GM23338 (cell line): ENCODE measurements at regions not wholly inside any gene's neighbourhood (a gene's known extent, or its start where the extent isn't known, plus 50 kb on each side); places are given as distances from the start of the nearest gene placed in this dataset.
A peak's percentile ranks its signal among the peaks of the same experiment; 100 is the strongest.

Source experiments
- ATAC-seq: fragments of 200-7000 bp; cut with Tn5 transposase; 3 replicates; pipeline ENCODE4 v1.9.1; 2020
- DNase-seq: peaks from one replicate; pipeline ENCODE4 v3.0.0-alpha.2; 2015; ENCODE audit warnings: low spot score
- H2AFZ ChIP-seq: fragments of 200-600 bp; sonication (generic); 2 replicates; pipeline ENCODE4 v1.8.0; 2016; ENCODE audit warnings: antibody characterized with exemption, mild to moderate bottlenecking, moderate library complexity
- H3F3A ChIP-seq: fragments of 200-600 bp; sonication (generic); replicated peaks from 2 replicates; pipeline ENCODE4 v1.8.0; 2017; ENCODE audit warnings: antibody characterized with exemption, mixed run types, low read depth
- H3K27ac ChIP-seq: fragments of 200-600 bp; sonication (generic); 2 replicates; pipeline ENCODE4 v1.6.1; 2016; ENCODE audit warnings: low read depth
- H3K27me3 ChIP-seq: fragments of 200-600 bp; sonication (generic); 2 replicates; pipeline ENCODE4 v1.8.0; 2016; ENCODE audit warnings: mild to moderate bottlenecking, mixed run types, moderate library complexity; ENCODE audit not compliant: insufficient read depth
- H3K36me3 ChIP-seq: fragments of 200-600 bp; sonication (generic); 2 replicates; pipeline ENCODE4 v1.8.0; 2016; ENCODE audit warnings: mild to moderate bottlenecking; ENCODE audit not compliant: insufficient read depth
- H3K4me1 ChIP-seq: fragments of 200-600 bp; sonication (generic); 2 replicates; pipeline ENCODE4 v1.8.0; 2016; ENCODE audit warnings: mild to moderate bottlenecking, moderate library complexity; ENCODE audit not compliant: insufficient read depth
- H3K4me2 ChIP-seq: fragments of 200-600 bp; sonication (generic); 2 replicates; pipeline ENCODE4 v1.7.1; 2017; ENCODE audit warnings: mixed run types
- H3K4me3 ChIP-seq: fragments of 200-600 bp; sonication (generic); 2 replicates; pipeline ENCODE4 v1.6.1; 2016; ENCODE audit warnings: mixed run types
- H3K79me2 ChIP-seq: fragments of 200-600 bp; sonication (generic); replicated peaks from 2 replicates; pipeline ENCODE4 v1.8.0; 2017; ENCODE audit warnings: mild to moderate bottlenecking; ENCODE audit not compliant: insufficient read depth
- H3K9me2 ChIP-seq: fragments of 200-600 bp; sonication (generic); 2 replicates; pipeline ENCODE4 v1.8.0; 2017; ENCODE audit not compliant: insufficient read depth
- H4K20me1 ChIP-seq: fragments of 200-600 bp; sonication (generic); replicated peaks from 2 replicates; pipeline ENCODE4 v1.8.0; 2017; ENCODE audit warnings: mild to moderate bottlenecking; ENCODE audit not compliant: insufficient read depth
- H3K27ac Mint-ChIP-seq: 2 replicates; pipeline ENCODE4 v1.8.0; 2020; ENCODE audit warnings: inconsistent platforms, mild to moderate bottlenecking, moderate library complexity, mixed read lengths
- H3K27me3 Mint-ChIP-seq: 3 replicates; pipeline ENCODE4 v1.8.0; 2022; ENCODE audit warnings: low read depth, mild to moderate bottlenecking, moderate library complexity, mixed read lengths, inconsistent platforms; ENCODE audit not compliant: insufficient read depth, poor library complexity
- H3K36me3 Mint-ChIP-seq: 3 replicates; pipeline ENCODE4 v1.8.0; 2021; ENCODE audit warnings: low read depth, mild to moderate bottlenecking, inconsistent platforms, moderate library complexity, mixed read lengths
- H3K4me1 Mint-ChIP-seq: 3 replicates; pipeline ENCODE4 v1.8.0; 2020; ENCODE audit warnings: mild to moderate bottlenecking, inconsistent platforms, mixed read lengths
- H3K4me3 Mint-ChIP-seq: 3 replicates; pipeline ENCODE4 v1.8.0; 2021; ENCODE audit warnings: moderate library complexity, mild to moderate bottlenecking, inconsistent platforms, mixed read lengths
- H3K9me3 Mint-ChIP-seq: 3 replicates; pipeline ENCODE4 v1.8.0; 2020; ENCODE audit warnings: moderate library complexity, mild to moderate bottlenecking, inconsistent platforms, mixed read lengths
- CREB1 ChIP-seq: fragments of 250-450 bp; sonication (Bioruptor Pico); IDR thresholded peaks from 2 replicates; pipeline ENCODE4 v1.5.0; 2020; ENCODE audit warnings: low read depth, mild to moderate bottlenecking, moderate library complexity
- EZH2phosphoT487 ChIP-seq: fragments of 200-600 bp; sonication (generic); IDR thresholded peaks from one replicate; pipeline ENCODE4 v1.8.1; 2018; ENCODE audit warnings: antibody characterized with exemption; ENCODE audit not compliant: unreplicated experiment
- NANOG ChIP-seq: IDR thresholded peaks from 2 replicates; pipeline ENCODE4 v1.6.1; 2016; ENCODE audit warnings: antibody characterized with exemption, borderline replicate concordance
- ZNF331 ChIP-seq: fragments of 250-450 bp; sonication (Bioruptor Pico); IDR thresholded peaks from 2 replicates; pipeline ENCODE4 v1.5.0; 2020; ENCODE audit warnings: low read depth, mild to moderate bottlenecking, moderate library complexity
- TF ChIP-seq, protein P1 (sequence below): fragments of 250-450 bp; sonication (Bioruptor Pico); IDR thresholded peaks from 2 replicates; pipeline ENCODE4 v1.5.0; 2020; ENCODE audit warnings: mild to moderate bottlenecking, moderate library complexity
- TF ChIP-seq, protein P2 (sequence below): IDR thresholded peaks from 2 replicates; pipeline ENCODE4 v1.6.1; 2016; ENCODE audit warnings: antibody characterized with exemption

- Mint-ChIP-seq H3K9me3 (peaks cover 27% of the 10 kb centered on the region), H3K27ac (no peak overlapping the region), H3K27me3 (peaks cover 8% of the 10 kb centered on the region), H3K4me3 (peak overlapping the region; percentile 25), H3K4me1 (peaks cover 46% of the 10 kb centered on the region), H3K36me3 (peaks cover 47% of the 10 kb centered on the region)
- no peaks in the 10 kb centered on the region for H3K27me3 ChIP-seq
- H3K36me3 ChIP-seq: no peaks in the 10 kb centered on the region; the same call in 1 of the 2 replicates
- H2AFZ ChIP-seq: no peak overlapping the region
- H3K9me2 ChIP-seq: peaks cover 6% of the 10 kb centered on the region; the same call in 1 of the 2 replicates
- TF ChIP-seq, protein P1, sequence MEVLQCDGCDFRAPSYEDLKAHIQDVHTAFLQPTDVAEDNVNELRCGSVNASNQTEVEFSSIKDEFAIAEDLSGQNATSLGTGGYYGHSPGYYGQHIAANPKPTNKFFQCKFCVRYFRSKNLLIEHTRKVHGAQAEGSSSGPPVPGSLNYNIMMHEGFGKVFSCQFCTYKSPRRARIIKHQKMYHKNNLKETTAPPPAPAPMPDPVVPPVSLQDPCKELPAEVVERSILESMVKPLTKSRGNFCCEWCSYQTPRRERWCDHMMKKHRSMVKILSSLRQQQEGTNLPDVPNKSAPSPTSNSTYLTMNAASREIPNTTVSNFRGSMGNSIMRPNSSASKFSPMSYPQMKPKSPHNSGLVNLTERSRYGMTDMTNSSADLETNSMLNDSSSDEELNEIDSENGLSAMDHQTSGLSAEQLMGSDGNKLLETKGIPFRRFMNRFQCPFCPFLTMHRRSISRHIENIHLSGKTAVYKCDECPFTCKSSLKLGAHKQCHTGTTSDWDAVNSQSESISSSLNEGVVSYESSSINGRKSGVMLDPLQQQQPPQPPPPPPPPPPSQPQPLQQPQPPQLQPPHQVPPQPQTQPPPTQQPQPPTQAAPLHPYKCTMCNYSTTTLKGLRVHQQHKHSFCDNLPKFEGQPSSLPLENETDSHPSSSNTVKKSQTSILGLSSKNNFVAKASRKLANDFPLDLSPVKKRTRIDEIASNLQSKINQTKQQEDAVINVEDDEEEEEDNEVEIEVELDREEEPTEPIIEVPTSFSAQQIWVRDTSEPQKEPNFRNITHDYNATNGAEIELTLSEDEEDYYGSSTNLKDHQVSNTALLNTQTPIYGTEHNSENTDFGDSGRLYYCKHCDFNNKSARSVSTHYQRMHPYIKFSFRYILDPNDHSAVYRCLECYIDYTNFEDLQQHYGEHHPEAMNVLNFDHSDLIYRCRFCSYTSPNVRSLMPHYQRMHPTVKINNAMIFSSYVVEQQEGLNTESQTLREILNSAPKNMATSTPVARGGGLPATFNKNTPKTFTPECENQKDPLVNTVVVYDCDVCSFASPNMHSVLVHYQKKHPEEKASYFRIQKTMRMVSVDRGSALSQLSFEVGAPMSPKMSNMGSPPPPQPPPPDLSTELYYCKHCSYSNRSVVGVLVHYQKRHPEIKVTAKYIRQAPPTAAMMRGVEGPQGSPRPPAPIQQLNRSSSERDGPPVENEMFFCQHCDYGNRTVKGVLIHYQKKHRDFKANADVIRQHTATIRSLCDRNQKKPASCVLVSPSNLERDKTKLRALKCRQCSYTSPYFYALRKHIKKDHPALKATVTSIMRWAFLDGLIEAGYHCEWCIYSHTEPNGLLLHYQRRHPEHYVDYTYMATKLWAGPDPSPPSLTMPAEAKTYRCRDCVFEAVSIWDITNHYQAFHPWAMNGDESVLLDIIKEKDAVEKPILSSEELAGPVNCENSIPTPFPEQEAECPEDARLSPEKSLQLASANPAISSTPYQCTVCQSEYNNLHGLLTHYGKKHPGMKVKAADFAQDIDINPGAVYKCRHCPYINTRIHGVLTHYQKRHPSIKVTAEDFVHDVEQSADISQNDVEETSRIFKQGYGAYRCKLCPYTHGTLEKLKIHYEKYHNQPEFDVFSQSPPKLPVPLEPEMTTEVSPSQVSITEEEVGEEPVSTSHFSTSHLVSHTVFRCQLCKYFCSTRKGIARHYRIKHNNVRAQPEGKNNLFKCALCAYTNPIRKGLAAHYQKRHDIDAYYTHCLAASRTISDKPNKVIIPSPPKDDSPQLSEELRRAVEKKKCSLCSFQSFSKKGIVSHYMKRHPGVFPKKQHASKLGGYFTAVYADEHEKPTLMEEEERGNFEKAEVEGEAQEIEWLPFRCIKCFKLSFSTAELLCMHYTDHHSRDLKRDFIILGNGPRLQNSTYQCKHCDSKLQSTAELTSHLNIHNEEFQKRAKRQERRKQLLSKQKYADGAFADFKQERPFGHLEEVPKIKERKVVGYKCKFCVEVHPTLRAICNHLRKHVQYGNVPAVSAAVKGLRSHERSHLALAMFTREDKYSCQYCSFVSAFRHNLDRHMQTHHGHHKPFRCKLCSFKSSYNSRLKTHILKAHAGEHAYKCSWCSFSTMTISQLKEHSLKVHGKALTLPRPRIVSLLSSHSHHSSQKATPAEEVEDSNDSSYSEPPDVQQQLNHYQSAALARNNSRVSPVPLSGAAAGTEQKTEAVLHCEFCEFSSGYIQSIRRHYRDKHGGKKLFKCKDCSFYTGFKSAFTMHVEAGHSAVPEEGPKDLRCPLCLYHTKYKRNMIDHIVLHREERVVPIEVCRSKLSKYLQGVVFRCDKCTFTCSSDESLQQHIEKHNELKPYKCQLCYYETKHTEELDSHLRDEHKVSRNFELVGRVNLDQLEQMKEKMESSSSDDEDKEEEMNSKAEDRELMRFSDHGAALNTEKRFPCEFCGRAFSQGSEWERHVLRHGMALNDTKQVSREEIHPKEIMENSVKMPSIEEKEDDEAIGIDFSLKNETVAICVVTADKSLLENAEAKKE (CRISPR knock-in tag): no peak
- TF ChIP-seq CREB1 (CRISPR knock-in tag) (no peak), NANOG (peak; percentile 96), EZH2phosphoT487 (no peak), ZNF331 (CRISPR knock-in tag) (no peak)
- TF ChIP-seq, protein P2, sequence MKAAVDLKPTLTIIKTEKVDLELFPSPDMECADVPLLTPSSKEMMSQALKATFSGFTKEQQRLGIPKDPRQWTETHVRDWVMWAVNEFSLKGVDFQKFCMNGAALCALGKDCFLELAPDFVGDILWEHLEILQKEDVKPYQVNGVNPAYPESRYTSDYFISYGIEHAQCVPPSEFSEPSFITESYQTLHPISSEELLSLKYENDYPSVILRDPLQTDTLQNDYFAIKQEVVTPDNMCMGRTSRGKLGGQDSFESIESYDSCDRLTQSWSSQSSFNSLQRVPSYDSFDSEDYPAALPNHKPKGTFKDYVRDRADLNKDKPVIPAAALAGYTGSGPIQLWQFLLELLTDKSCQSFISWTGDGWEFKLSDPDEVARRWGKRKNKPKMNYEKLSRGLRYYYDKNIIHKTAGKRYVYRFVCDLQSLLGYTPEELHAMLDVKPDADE: no peak
- peak overlapping the region; percentile 43 for H3K4me2 ChIP-seq
- DNase-seq: peak; percentile 54
- H3K79me2 ChIP-seq: no peaks in the 10 kb centered on the region
- H3K27ac ChIP-seq: peak overlapping the region; percentile 51
- peak overlapping the region; percentile 11; the same call in 1 of the 2 replicates for H3K4me3 ChIP-seq
- H3F3A ChIP-seq: no peaks in the 10 kb centered on the region
- peaks cover 37% of the 10 kb centered on the region for H3K4me1 ChIP-seq
- H4K20me1 ChIP-seq: no peaks in the 10 kb centered on the region
- ATAC-seq: peak; percentile 81
Observed at GRCh38 chr4:132125131-132125530, 1024.0 kb upstream of the PCDH10 start.
